Liver (tissue), 2 donors: ENCODE measurements at regions not wholly inside any gene's neighbourhood (a gene's known extent, or its start where the extent isn't known, plus 50 kb on each side); places are given as distances from the start of the nearest gene placed in this dataset.

Source experiments
- CTCF ChIP-seq: fragments of 150-350 bp; IDR thresholded peaks from 2 replicates; pipeline ENCODE4 v1.5.1; 2017; ENCODE audit warnings: improper control_type of control experiment, low read depth, low read length; ENCODE audit not compliant: missing input control
- MAX ChIP-seq: IDR thresholded peaks from 2 replicates; pipeline ENCODE4 v1.6.1; 2016; ENCODE audit warnings: antibody characterized with exemption
- donor health status: healthy.

GRCh38 chr7:18421297-18422002 lies 74.1 kb upstream of the HDAC9 start:
- TF ChIP-seq MAX, result no peak
- no peak for TF ChIP-seq CTCF
